GM23338 (cell line): ENCODE measurements at regions not wholly inside any gene's neighbourhood (a gene's known extent, or its start where the extent isn't known, plus 50 kb on each side); places are given as distances from the start of the nearest gene placed in this dataset.

Source experiments
- EZH2 ChIP-seq: fragments of 200-600 bp; sonication (generic); IDR thresholded peaks from one replicate; pipeline ENCODE4 v1.8.0; 2017; ENCODE audit warnings: antibody characterized with exemption, mild to moderate bottlenecking, low read depth; ENCODE audit not compliant: unreplicated experiment
- NANOG ChIP-seq: IDR thresholded peaks from 2 replicates; pipeline ENCODE4 v1.6.1; 2016; ENCODE audit warnings: antibody characterized with exemption, borderline replicate concordance
- POLR2AphosphoS5 ChIP-seq: IDR thresholded peaks from 2 replicates; pipeline ENCODE4 v1.6.1; 2016; ENCODE audit warnings: antibody characterized with exemption, low read depth
- STAT1 ChIP-seq: IDR thresholded peaks from one replicate; pipeline ENCODE4 v1.6.1; 2016; ENCODE audit warnings: antibody characterized with exemption; ENCODE audit not compliant: unreplicated experiment
- TF ChIP-seq, protein P1 (sequence below), 2 experiments: fragments of 200-600 bp in 1 of 2; sonication (generic) in 1 of 2; conservative IDR thresholded peaks; 2 replicates each; pipeline versions ENCODE4 v1.5.1 to v1.6.1; 2016 to 2017; ENCODE audit warnings: antibody characterized with exemption in 2 of 2, low read depth in 2 of 2, mild to moderate bottlenecking in 2 of 2, moderate library complexity in 1 of 2
- TF ChIP-seq, protein P2 (sequence below): IDR thresholded peaks from one replicate; pipeline ENCODE4 v1.6.1; 2018; ENCODE audit warnings: antibody characterized with exemption; ENCODE audit not compliant: unreplicated experiment

DNA sequence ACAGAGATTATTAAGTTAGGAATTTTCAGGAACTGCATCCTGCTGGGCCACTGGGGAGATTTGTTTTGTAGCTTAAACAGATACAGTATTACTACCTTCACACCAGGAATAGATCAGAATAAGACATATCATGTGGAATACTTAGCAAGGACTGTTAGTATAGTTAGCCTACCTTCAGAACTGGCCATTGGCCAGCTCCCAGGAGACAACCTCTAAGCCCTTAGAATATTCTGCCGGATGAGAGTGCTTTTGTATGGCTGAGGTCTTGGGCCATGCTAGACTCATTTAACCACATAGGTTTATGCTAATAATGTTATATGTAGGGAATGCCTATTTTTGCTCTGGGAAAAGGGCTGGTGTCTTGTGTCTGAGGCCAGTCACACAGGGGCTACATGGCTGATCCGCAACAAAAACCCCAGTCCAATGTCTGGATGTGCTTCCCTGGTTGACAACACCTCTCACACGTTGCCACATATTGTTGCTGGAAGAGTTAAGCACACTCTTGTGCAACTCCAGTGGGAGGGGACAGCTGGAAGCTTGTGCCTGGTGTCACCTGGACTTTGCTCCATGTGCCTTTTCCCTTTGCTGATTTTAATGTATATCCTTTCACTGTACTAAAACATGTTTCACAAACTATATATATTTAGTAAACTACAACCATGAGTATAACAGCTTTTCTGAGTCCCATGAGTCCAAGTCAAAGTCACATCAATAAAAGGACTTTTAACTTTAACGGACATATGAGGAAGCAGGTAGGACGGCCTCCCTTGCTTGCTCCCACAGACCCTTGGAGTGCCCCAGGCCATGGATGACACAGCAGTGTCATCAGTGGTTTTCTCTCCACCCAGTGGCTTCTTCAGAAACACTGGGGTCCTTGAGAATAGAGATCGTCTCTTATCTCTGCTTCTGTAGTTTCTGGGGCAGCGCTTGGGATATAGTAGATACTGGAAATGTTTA lies 118.0 kb upstream of the C3orf80 start:
- TF ChIP-seq POLR2AphosphoS5: no peak
- TF ChIP-seq, protein P1, sequence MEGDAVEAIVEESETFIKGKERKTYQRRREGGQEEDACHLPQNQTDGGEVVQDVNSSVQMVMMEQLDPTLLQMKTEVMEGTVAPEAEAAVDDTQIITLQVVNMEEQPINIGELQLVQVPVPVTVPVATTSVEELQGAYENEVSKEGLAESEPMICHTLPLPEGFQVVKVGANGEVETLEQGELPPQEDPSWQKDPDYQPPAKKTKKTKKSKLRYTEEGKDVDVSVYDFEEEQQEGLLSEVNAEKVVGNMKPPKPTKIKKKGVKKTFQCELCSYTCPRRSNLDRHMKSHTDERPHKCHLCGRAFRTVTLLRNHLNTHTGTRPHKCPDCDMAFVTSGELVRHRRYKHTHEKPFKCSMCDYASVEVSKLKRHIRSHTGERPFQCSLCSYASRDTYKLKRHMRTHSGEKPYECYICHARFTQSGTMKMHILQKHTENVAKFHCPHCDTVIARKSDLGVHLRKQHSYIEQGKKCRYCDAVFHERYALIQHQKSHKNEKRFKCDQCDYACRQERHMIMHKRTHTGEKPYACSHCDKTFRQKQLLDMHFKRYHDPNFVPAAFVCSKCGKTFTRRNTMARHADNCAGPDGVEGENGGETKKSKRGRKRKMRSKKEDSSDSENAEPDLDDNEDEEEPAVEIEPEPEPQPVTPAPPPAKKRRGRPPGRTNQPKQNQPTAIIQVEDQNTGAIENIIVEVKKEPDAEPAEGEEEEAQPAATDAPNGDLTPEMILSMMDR (conservative IDR thresholded peaks at IDR 0.05; ENCODE audit: low read depth in 2 of 2): no peak
- TF ChIP-seq EZH2: no peak
- TF ChIP-seq, protein P2, sequence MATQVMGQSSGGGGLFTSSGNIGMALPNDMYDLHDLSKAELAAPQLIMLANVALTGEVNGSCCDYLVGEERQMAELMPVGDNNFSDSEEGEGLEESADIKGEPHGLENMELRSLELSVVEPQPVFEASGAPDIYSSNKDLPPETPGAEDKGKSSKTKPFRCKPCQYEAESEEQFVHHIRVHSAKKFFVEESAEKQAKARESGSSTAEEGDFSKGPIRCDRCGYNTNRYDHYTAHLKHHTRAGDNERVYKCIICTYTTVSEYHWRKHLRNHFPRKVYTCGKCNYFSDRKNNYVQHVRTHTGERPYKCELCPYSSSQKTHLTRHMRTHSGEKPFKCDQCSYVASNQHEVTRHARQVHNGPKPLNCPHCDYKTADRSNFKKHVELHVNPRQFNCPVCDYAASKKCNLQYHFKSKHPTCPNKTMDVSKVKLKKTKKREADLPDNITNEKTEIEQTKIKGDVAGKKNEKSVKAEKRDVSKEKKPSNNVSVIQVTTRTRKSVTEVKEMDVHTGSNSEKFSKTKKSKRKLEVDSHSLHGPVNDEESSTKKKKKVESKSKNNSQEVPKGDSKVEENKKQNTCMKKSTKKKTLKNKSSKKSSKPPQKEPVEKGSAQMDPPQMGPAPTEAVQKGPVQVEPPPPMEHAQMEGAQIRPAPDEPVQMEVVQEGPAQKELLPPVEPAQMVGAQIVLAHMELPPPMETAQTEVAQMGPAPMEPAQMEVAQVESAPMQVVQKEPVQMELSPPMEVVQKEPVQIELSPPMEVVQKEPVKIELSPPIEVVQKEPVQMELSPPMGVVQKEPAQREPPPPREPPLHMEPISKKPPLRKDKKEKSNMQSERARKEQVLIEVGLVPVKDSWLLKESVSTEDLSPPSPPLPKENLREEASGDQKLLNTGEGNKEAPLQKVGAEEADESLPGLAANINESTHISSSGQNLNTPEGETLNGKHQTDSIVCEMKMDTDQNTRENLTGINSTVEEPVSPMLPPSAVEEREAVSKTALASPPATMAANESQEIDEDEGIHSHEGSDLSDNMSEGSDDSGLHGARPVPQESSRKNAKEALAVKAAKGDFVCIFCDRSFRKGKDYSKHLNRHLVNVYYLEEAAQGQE: no peak
- no peak for TF ChIP-seq STAT1
- TF ChIP-seq NANOG: no peak
